ENCODE measurements at regions not wholly inside any gene's neighbourhood (a gene's known extent, or its start where the extent isn't known, plus 50 kb on each side); places are given as distances from the start of the nearest gene placed in this dataset.

GRCh38 chr20:51176876-51177275, 154.0 kb upstream of the KCNG1 start:
- Histone ChIP-seq H3K27me3 (ENCODE audit: low read depth) (peaks cover 9% of the 10 kb centered on the region), H3K4me3 (no peak overlapping the region), H3K4me1 (no peaks in the 10 kb centered on the region), H3K27ac (no peak overlapping the region), H3K36me3 (no peaks in the 10 kb centered on the region), H3K9me3 (no peaks in the 10 kb centered on the region)
- DNase-seq (no peak), ATAC-seq (no peak)
- no peak for TF ChIP-seq CTCF (IDR thresholded peaks at IDR 0.05)
- intact Hi-C loops (cut with DNase I) = no loop called here

- intact Hi-C loops (cut with DNase I) = no loop called here
- ATAC-seq (no peak), DNase-seq (no peak)
- H3K27me3 ChIP-seq (ENCODE audit: low read depth) = peaks cover 9% of the 10 kb centered on the region
- no peaks in the 10 kb centered on the region for H3K36me3 ChIP-seq
- no peak overlapping the region for H3K4me3 ChIP-seq
- TF ChIP-seq CTCF (IDR thresholded peaks at IDR 0.05) = no peak
- H3K4me1 ChIP-seq = no peaks in the 10 kb centered on the region
- no peaks in the 10 kb centered on the region for H3K9me3 ChIP-seq
- H3K27ac ChIP-seq = no peak overlapping the region
These were observed 153.5 kb upstream of the KCNG1 start for GRCh38 chr20:51176446-51176845.

- no peak for DNase-seq
- no peaks in the 10 kb centered on the region for H3K9me3 ChIP-seq
- no peak overlapping the region for H3K27ac ChIP-seq
- no peak overlapping the region for H3K4me3 ChIP-seq
- peaks cover 9% of the 10 kb centered on the region for H3K27me3 ChIP-seq (ENCODE audit: low read depth)
- intact Hi-C loops (cut with DNase I) = no loop called here
- ATAC-seq = no peak
- H3K4me1 ChIP-seq = no peaks in the 10 kb centered on the region
- H3K36me3 ChIP-seq = no peaks in the 10 kb centered on the region
- no peak for TF ChIP-seq CTCF (IDR thresholded peaks at IDR 0.05)
These were observed 152.8 kb upstream of the KCNG1 start for GRCh38 chr20:51175724-51176123.

GRCh38 chr20:51175156-51175555, 152.2 kb upstream of the KCNG1 start:
- no peak overlapping the region for H3K4me3 ChIP-seq
- intact Hi-C loops (cut with DNase I) = no loop called here
- ATAC-seq = no peak
- H3K4me1 ChIP-seq = no peaks in the 10 kb centered on the region
- H3K36me3 ChIP-seq = no peaks in the 10 kb centered on the region
- no peaks in the 10 kb centered on the region for H3K9me3 ChIP-seq
- TF ChIP-seq CTCF (IDR thresholded peaks at IDR 0.05) = no peak
- peaks cover 9% of the 10 kb centered on the region for H3K27me3 ChIP-seq (ENCODE audit: low read depth)
- no peak for DNase-seq
- no peak overlapping the region for H3K27ac ChIP-seq

GRCh38 chr20:51174536-51174935, 151.6 kb upstream of the KCNG1 start:
- no peaks in the 10 kb centered on the region for H3K4me1 ChIP-seq
- no peaks in the 10 kb centered on the region for H3K36me3 ChIP-seq
- ATAC-seq = no peak
- peaks cover 9% of the 10 kb centered on the region for H3K27me3 ChIP-seq (ENCODE audit: low read depth)
- intact Hi-C loops (cut with DNase I) = no loop called here
- no peak overlapping the region for H3K27ac ChIP-seq
- DNase-seq = no peak
- H3K4me3 ChIP-seq = no peak overlapping the region
- no peaks in the 10 kb centered on the region for H3K9me3 ChIP-seq
- no peak for TF ChIP-seq CTCF (IDR thresholded peaks at IDR 0.05)

Data from lower lobe of right lung (tissue), 2 donors.